Breast epithelium (tissue), 3 donors: ENCODE measurements at regions not wholly inside any gene's neighbourhood (a gene's known extent, or its start where the extent isn't known, plus 50 kb on each side); places are given as distances from the start of the nearest gene placed in this dataset.

ENCODE experiments used
- CTCF ChIP-seq, 3 donors: fragments of 450-650 bp; IDR thresholded peaks; one replicate each; pipeline ENCODE4 v1.5.1; 2016 to 2017; ENCODE audit warnings: antibody characterized with exemption in 3 of 3, mild to moderate bottlenecking in 3 of 3, moderate library complexity in 3 of 3
- POLR2A ChIP-seq: fragments of 450-650 bp; IDR thresholded peaks from one replicate; pipeline ENCODE4 v1.6.1; 2016; ENCODE audit warnings: antibody characterized with exemption, mild to moderate bottlenecking, moderate library complexity

- TF ChIP-seq CTCF (IDR thresholded peaks at IDR 0.05) (no peak), POLR2A (no peak)
These were observed 105.7 kb downstream of the LURAP1L start for GRCh38 chr9:12880406-12881015.
